Brain microvascular endothelial cell (primary cell): ENCODE measurements at regions not wholly inside any gene's neighbourhood (a gene's known extent, or its start where the extent isn't known, plus 50 kb on each side); places are given as distances from the start of the nearest gene placed in this dataset.
A peak's percentile ranks its signal among the peaks of the same experiment; 100 is the strongest.

Experiments used
- DNase-seq: peaks from one replicate; pipeline ENCODE4 v3.0.0-alpha.2; 2020
- H3K27ac ChIP-seq: fragments of 250-450 bp; sonication (Bioruptor Pico); 2 replicates; pipeline ENCODE4 v1.5.1; 2020; ENCODE audit warnings: mild to moderate bottlenecking, moderate library complexity
- H3K27me3 ChIP-seq: fragments of 250-450 bp; sonication (Bioruptor Pico); replicated peaks from 2 replicates; pipeline ENCODE4 v1.5.1; 2020; ENCODE audit warnings: mild to moderate bottlenecking
- H3K36me3 ChIP-seq: fragments of 250-450 bp; sonication (Bioruptor Pico); replicated peaks from 2 replicates; pipeline ENCODE4 v1.5.1; 2020; ENCODE audit warnings: mild to moderate bottlenecking
- H3K4me3 ChIP-seq: 2 replicates; pipeline ENCODE4 v1.5.1; 2011; ENCODE audit warnings: low read depth, mild to moderate bottlenecking, control low read depth, low read length, moderate library complexity
- in situ Hi-C: cut with HindIII; loops from 2 replicates; pipeline ENCODE4 v1.10.0; 2017; ENCODE audit warnings: low sequenced_read_pairs, low pct_ligation_motif_present
- TF ChIP-seq, protein P1 (sequence below): IDR thresholded peaks from 2 replicates; pipeline ENCODE4 v1.5.1; 2011; ENCODE audit warnings: low read depth, mild to moderate bottlenecking, moderate library complexity, low read length, control low read depth, inconsistent platforms; ENCODE audit errors: missing control alignments

DNA sequence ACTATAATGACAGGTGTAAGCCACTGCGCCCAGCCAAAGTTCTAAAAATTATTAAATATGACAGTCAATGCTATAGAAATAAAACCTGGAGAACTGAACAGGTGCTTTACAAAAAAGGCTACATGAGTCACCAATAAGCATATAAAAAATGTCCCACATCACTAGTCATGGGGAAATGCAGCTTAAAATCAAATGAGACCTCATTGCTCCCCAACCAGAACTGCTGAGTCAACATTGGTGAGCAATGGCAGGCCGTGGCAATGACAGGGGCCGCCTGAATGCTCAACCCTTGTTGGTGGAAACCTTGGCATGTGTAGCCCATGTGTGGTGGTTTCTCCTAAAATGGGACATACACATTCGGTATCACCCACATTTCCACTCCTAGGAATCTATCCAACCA, 352.3 kb upstream of the KLF6 start:
- no peak for DNase-seq
- in situ Hi-C loops = no loop called here
- no peaks in the 10 kb centered on the region for H3K36me3 ChIP-seq
- no peak overlapping the region for H3K4me3 ChIP-seq
- TF ChIP-seq, protein P1, sequence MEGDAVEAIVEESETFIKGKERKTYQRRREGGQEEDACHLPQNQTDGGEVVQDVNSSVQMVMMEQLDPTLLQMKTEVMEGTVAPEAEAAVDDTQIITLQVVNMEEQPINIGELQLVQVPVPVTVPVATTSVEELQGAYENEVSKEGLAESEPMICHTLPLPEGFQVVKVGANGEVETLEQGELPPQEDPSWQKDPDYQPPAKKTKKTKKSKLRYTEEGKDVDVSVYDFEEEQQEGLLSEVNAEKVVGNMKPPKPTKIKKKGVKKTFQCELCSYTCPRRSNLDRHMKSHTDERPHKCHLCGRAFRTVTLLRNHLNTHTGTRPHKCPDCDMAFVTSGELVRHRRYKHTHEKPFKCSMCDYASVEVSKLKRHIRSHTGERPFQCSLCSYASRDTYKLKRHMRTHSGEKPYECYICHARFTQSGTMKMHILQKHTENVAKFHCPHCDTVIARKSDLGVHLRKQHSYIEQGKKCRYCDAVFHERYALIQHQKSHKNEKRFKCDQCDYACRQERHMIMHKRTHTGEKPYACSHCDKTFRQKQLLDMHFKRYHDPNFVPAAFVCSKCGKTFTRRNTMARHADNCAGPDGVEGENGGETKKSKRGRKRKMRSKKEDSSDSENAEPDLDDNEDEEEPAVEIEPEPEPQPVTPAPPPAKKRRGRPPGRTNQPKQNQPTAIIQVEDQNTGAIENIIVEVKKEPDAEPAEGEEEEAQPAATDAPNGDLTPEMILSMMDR = no peak
- no peak overlapping the region for H3K27ac ChIP-seq
- H3K27me3 ChIP-seq = no peaks in the 10 kb centered on the region

DNA sequence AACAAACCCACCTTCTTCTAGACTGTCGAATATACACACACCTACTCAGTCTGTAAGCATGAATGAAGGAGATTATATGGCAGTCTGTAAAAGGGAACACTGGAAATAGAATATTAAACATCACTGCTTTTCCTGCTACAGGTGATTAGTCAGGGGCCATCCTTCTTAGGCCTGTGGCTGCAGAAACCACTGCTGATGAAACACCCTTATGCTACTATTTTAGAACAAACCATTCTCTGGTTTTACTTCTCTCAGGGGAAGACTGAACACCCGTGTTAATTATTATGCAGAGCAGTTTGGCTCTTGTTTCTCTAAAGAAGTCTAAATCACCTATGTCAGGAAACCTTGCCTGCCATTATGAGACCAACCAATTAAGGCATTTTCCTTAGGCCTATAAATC, 351.1 kb upstream of the KLF6 start:
- in situ Hi-C loops = no loop called here

DNA sequence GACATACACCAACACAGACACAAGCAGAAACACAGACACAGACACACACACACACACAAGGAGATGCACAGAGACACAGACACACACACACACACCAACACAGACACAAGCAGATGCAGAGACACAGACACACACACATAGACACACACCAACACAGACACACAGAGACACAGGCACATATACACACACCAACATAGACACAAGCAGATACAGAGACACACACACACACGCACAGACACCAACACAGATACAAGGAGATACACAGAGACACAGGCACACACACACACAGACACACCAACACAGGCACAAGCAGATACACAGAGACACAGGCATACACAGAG, 347.2 kb upstream of the KLF6 start:
- TF ChIP-seq, protein P1 = no peak
- Histone ChIP-seq H3K4me3 (no peak overlapping the region), H3K27me3 (no peaks in the 10 kb centered on the region), H3K27ac (peak overlapping the region; percentile 42), H3K36me3 (no peaks in the 10 kb centered on the region)
- in situ Hi-C loops = no loop called here
- DNase-seq = no peak

More for the DNA sequence above, 351.1 kb upstream of the KLF6 start:
- no peak for DNase-seq
- TF ChIP-seq, protein P1 = no peak
- H3K36me3 ChIP-seq = no peaks in the 10 kb centered on the region
- H3K27me3 ChIP-seq = no peaks in the 10 kb centered on the region
- H3K4me3 ChIP-seq = no peak overlapping the region
- no peak overlapping the region for H3K27ac ChIP-seq

DNA sequence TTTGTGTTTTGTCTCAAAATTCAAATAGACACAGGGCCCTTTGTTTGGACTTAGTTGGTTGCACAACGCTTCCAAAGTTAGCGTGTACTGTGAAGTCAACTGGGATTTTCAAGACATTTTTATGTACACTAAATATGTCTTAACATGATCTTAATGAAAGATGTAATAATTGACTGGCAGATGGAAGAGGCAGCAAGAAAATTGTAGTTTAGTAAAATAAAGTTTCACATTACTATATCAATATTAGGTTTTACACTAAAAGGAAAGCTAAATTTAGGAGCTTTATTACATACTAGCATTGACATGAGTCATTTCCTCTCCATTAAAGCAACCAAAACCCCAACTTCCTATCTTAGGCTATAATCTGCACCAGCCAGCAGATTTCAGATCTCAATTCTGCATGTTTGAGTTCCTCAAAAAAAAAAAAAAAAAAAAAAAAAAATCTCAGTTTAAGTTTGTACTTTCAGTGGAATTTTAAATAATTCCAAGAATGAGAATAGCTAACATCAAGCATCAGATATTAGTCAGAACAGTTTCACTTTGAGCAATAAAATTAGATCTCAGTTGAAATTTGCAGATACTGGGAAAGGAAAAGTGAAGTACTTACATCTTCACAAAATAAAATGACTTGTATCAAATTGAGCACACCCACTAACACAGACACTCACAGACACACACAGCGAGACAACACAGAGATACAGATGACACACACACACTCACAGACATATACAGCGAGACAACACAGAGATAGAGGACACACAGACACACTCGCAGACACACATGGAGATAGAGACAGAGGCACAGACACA, 346.6 kb upstream of the KLF6 start:
- no peaks in the 10 kb centered on the region for H3K36me3 ChIP-seq
- H3K27me3 ChIP-seq = no peaks in the 10 kb centered on the region
- TF ChIP-seq, protein P1 = no peak
- peak overlapping the region; percentile 47 for H3K27ac ChIP-seq
- peak; percentile 78 for DNase-seq
- in situ Hi-C loops = no loop called here
- H3K4me3 ChIP-seq = no peak overlapping the region

DNA sequence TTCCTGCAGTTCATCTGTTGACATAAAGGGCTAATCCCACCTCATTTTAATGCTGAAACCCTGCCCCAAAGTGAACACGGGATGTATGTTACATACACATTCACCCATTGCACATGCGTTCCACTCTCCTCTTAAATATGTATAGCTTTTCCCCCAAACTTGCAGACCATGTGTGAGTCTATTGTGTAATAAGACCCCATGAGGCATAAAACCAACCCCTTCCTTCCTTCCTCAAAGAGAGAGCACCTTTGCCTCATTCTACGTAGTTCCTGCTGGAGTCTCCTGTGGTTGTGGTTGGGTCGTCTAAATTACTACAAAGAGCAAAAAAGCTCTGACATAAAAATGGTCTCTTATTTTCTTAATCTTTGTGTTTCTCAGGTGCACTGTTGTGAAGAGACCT, 345.7 kb upstream of the KLF6 start:
- TF ChIP-seq, protein P1 = no peak
- no peak for DNase-seq
- Histone ChIP-seq H3K27ac (peak overlapping the region; percentile 47), H3K27me3 (no peaks in the 10 kb centered on the region), H3K36me3 (no peaks in the 10 kb centered on the region), H3K4me3 (no peak overlapping the region)
- in situ Hi-C loops = no loop called here

DNA sequence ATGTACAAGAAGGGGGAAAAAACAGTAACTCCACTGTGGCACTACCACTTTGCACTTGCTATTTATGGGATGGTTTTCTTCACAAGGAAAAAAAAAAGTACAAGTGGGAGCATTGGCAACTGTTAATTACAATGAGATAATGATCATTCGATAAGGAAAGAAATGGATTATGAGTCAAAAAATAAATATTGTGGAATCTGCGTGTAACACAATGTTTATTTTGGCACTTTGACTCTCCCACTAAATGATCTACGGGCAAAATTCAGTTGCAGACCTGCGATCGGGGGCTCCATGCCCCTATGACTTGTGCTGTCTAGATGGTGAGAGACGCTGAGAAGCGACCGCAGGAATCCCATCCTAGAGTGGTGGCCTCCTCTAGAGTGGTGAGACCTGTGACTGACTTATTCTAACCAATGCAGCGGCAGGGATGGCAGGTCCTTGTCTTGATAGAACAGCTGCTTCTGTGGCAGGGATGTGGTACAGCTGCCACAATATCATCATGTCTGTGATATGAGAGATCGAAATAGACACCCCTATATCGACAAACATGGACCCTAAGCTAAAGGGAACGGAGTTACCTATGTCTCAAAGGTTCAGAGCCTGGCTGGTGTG, 345.0 kb upstream of the KLF6 start:
- Histone ChIP-seq H3K27me3 (no peaks in the 10 kb centered on the region), H3K27ac (no peak overlapping the region), H3K36me3 (no peaks in the 10 kb centered on the region), H3K4me3 (no peak overlapping the region)
- TF ChIP-seq, protein P1 = no peak
- in situ Hi-C loops = no loop called here
- DNase-seq = peak; percentile 7
